HG03558 (cell line): ENCODE measurements at regions not wholly inside any gene's neighbourhood (a gene's known extent, or its start where the extent isn't known, plus 50 kb on each side); places are given as distances from the start of the nearest gene placed in this dataset.

Source experiments
- ATAC-seq: cut with Tn5 transposase; IDR thresholded peaks from one replicate; pipeline ENCODE4 v1.9.1; 2021; ENCODE audit warnings: moderate number of reproducible peaks; ENCODE audit not compliant: unreplicated experiment; ENCODE audit errors: extremely low read depth

- ATAC-seq, result no peak
Observed at GRCh38 chr12:92650228-92650822, 52.5 kb upstream of the PLEKHG7 start.

GRCh38 chr12:92649511-92650227 is 53.1 kb upstream of the PLEKHG7 start:
- peak; percentile 73 for ATAC-seq

- ATAC-seq, result no peak
Observed at GRCh38 chr12:92648242-92649031, 54.4 kb upstream of the PLEKHG7 start.

- no peak for ATAC-seq
Observed at GRCh38 chr12:92641291-92641690, 61.5 kb upstream of the PLEKHG7 start.

- ATAC-seq, result no peak
Observed at GRCh38 chr12:92640691-92641090, 62.1 kb upstream of the PLEKHG7 start.

GRCh38 chr12:92639017-92639416 is 63.8 kb upstream of the PLEKHG7 start:
- ATAC-seq, result no peak

GRCh38 chr12:92634730-92635129 is 68.1 kb upstream of the PLEKHG7 start:
- no peak for ATAC-seq

DNA sequence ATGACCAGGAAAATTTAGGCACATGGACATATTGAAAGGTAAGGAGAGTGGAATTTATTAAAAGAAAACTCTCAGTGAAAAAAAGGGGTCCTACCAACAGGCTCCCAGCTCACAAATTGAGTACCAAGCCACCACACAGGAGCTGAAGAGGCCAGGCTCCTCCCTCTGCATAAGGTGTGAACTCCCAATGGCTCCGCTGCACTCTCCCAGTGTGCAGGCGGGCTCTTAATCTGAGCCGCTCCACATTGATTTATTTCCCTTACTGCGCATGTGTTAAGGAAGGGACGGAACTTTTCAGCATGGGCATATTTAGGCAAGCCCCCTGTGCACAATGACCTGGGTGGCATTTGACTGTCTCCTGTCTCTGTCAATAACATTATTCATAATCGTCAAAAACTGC is 68.6 kb upstream of the PLEKHG7 start:
- ATAC-seq, result no peak

DNA sequence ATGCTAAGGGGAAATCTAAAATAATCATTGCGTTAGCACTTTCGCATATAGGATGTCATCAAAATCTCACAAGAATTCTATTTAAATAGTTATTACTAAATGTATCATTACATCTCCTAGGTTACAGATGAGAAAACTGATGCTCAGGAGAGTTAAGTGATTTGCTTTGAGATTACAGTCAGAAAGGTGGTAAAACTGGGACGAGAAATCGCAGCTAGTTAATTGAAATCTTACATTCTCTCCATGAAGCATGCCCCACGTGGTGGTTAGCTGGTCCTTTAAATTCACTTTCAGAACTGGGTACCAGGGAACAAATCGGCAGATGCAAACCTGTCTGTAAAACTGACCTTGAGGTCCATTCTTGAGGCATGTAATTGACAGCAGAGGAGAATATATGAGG is 71.8 kb upstream of the PLEKHG7 start:
- ATAC-seq, result no peak

DNA sequence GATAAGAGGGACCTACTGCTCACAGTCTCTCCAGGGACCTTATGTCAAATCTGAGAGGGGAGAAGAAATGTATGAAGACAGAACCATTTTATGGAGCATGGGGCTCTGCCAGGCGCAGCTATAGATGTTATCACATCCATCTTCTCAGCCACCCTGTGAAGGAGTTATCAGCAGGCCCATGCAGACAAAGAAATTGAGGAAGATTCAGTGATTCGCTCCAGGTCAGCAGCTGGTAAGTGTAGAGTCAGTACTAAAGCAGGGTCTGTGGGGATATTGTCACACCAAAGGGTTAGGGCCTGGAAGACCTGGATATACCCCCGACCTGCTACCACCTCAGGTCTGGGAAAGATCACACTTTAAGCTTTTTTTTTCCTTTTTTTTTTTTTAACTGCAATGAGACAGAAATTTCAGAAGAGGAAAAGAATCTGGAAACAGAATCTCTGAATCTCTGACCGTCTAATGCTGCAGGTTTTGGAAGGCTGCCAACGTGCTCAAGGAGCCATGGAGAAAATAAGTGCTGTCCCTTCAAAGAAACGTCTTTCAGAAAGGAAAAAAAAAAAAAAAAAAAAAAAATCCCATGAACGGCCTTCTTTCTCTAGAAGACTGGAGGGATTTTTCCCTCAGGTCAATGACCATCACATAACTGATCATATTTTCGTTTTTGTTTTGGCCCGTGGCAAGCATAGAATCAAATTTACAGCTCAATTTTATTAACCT is 73.3 kb upstream of the PLEKHG7 start:
- ATAC-seq, result no peak

DNA sequence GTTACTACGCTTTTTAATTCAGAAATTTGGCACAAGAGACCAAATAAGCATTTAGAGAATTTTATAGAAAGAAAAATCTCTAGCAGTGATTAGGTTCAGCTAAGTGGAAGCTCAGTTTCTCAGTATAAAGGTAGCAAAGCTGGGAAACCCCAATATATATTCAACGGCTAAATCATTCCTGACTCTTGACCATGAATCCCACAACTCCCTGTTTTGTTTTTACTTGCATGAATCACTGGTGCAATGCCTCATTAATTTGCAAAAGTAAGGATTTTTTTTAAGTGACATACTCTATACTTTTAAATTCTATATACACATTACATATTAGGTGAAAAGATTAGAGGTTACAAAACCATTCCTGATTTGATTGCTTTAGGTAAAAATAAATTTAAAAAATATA is 74.3 kb upstream of the PLEKHG7 start:
- ATAC-seq, result no peak

GRCh38 chr12:92627511-92627910 is 75.3 kb upstream of the PLEKHG7 start:
- ATAC-seq, result no peak

- ATAC-seq, result no peak
Observed at GRCh38 chr12:92625639-92626310, 77.0 kb upstream of the PLEKHG7 start.

- ATAC-seq, result no peak
Observed at GRCh38 chr12:92624236-92624635, 78.6 kb upstream of the PLEKHG7 start.

DNA sequence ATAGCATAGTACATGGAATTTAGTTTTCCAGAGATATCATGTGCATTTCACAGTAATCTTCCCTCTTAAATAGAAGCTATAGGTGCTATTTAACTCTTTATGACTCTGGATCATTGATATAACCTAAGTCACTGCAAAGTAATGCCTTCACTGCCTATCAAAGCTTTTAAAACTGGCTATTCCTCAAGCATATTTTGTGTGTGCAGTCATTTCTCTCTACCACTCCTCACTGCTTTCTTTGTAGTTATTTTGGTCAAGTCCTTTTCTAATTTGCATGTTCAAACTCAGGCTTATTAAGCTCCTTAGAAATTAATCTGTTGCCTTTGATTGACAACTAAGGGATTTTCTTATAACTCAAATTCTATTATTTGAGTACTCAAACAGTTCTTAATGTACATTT is 79.4 kb upstream of the PLEKHG7 start:
- ATAC-seq, result no peak

DNA sequence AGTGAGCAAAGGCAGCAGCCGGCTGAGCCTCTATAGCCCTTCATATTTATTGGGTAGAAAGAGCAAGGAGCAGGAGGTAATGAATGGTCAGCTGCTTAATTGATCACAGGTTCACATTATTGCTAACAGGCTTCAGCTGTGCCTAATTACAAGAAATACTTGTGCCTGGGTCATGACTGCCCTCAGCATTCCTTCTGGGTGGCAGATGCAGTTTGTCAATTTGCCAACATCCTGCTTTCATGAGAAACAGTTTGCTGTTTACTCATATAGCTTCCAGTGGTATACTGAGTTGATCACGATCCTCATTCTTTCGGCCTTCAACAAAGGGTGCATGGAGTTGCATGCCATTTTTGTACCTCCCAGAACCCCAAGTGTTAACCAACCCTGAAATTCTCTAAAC is 81.0 kb upstream of the PLEKHG7 start:
- ATAC-seq, result no peak

GRCh38 chr12:92621312-92621711 is 81.5 kb upstream of the PLEKHG7 start:
- no peak for ATAC-seq

DNA sequence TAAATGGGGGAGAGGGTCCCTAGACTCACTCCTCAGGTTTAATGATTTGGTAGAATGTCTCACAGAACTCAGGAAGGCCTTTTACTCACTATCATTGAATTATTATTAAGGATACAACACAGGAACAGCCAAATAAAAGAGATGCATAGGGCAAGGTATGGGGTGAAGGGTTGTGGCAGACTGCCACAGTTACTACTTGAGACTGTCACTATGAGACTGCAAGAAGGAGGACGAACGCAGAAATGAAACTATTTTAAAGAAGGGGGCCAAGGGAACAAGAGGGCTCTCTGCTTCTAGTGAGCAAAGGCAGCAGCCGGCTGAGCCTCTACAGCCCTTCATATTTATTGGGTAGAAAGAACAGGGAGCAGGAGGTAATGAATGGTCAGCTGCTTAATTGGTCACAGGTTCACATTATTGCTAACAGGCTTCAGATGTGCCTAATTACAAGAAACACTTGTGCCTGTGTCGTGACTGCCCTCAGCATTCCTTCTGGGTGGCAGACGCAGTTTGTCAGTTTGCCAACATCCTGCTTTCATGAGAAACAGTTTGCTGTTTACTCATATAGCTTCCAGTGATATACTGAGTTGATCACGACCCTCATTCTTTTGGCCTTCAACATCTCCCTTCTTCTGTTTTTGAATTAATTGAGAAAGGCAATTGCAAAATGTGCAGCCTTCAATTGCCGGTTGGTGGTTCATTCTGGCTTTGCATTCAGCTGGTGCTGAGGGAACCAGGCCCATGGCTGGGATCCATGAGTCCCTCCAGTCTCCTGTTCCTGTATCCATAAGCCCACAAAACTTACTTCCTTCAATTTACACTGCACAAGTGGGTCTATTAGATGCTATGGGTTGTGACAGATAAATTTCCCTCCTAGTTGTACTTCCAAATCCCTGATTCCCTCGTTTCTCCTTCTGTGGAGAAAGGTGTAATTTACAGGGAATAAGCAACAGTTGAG is 82.8 kb upstream of the PLEKHG7 start:
- ATAC-seq, result no peak

- no peak for ATAC-seq
Observed at GRCh38 chr12:92619026-92619425, 83.8 kb upstream of the PLEKHG7 start.
